GM12891 (cell line): ENCODE measurements at regions not wholly inside any gene's neighbourhood (a gene's known extent, or its start where the extent isn't known, plus 50 kb on each side); places are given as distances from the start of the nearest gene placed in this dataset.

Experiments
- DNase-seq: peaks from one replicate; pipeline ENCODE4 v3.0.0; 2011; ENCODE audit warnings: low spot score; ENCODE audit not compliant: insufficient read length
- FAIRE-seq: peaks from 2 replicates; lab custom pipeline; 2011; peaks lifted over from hg19 to GRCh38; lab: Jason Lieb, UNC
- PAX5 ChIP-seq: IDR thresholded peaks from 2 replicates; pipeline ENCODE4 v1.6.1; 2011; ENCODE audit warnings: low read length, moderate library complexity, mild to moderate bottlenecking; ENCODE audit not compliant: insufficient read depth, severe bottlenecking
- POLR2A ChIP-seq: IDR thresholded peaks from 2 replicates; pipeline ENCODE4 v1.6.1; 2011; ENCODE audit warnings: low read depth, low read length, control low read depth
- POLR2AphosphoS5 ChIP-seq: IDR thresholded peaks from 2 replicates; pipeline ENCODE4 v1.6.1; 2011; ENCODE audit warnings: low read depth, low read length, control low read depth
- POU2F2 ChIP-seq: IDR thresholded peaks from 2 replicates; pipeline ENCODE4 v1.6.1; 2011; ENCODE audit warnings: low read depth, mild to moderate bottlenecking, control low read depth, low read length, moderate library complexity
- SPI1 ChIP-seq: IDR thresholded peaks from 2 replicates; pipeline ENCODE4 v1.6.1; 2011; ENCODE audit warnings: low read depth, low read length, control low read depth
- TAF1 ChIP-seq: IDR thresholded peaks from 2 replicates; pipeline ENCODE4 v1.6.1; 2011; ENCODE audit warnings: low read depth, low read length, control low read depth

DNA sequence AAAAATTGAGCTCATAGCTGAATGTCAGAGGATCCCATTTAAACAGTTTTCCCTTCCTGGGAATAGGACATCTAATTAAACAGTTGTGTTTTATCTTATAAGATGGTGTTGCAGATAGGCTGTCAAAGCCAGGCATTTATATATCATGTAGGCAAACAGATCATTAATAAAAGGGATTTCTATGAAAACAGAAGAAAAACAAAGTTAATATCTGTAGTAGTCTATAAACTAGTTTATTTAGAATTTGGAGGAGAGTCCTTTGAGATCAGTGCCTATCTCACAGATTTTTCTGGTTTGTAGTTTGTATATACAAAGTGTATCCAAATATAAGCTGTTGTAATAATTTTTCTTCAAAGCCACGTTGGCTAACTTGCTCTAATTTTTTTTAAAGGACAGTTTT lies 1738.2 kb upstream of the PIK3C3 start:
- no peak for FAIRE-seq

DNA sequence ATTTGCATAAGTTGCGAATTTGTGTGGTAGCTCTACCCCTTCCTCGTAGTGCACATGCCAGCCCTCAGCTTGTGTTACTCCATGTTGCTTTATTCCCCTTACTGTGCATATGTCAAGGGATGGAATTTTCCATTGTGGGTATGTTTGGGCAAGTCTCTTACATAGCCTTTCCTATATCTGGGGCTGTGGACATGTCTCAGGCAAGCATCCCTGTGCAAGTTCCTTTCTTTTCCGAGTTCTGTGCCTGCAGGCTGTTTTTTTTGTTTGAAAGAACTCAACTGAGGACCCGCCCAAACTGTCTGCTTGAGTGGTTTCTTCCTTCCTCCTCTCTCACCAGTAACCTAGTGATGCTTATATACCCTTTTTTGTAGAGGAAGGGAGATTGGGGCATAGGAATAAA lies 1739.1 kb upstream of the PIK3C3 start:
- TF ChIP-seq POLR2AphosphoS5: no peak
- no peak for TF ChIP-seq POLR2A
- no peak for TF ChIP-seq POU2F2
- no peak for TF ChIP-seq TAF1
- no peak for TF ChIP-seq SPI1
- TF ChIP-seq PAX5: no peak
- no peak for DNase-seq
- FAIRE-seq: no peak

More for the DNA sequence above, 1738.2 kb upstream of the PIK3C3 start:
- no peak for TF ChIP-seq POLR2A
- no peak for TF ChIP-seq PAX5
- TF ChIP-seq POLR2AphosphoS5: no peak
- no peak for TF ChIP-seq POU2F2
- TF ChIP-seq SPI1: no peak
- TF ChIP-seq TAF1: no peak
- DNase-seq: no peak

DNA sequence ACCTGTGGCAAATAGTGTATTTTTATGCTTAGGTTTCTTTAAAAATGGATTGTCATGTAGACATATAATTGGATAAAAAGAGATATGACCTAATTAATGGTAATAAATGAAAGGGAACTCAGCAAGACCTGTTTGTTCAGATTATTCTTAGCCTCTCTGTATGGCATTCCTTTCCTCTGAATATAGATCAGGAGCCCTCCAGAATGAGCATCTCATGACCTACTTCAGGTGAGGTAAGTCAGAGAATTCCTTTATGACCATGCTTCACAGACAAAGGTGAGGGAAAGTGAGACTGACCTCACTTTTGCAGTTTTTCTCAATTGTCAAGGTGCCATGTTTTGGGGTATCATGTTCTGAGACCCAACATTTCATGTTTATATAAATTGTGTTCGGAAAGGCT lies 1744.3 kb upstream of the PIK3C3 start:
- FAIRE-seq (no peak), DNase-seq (no peak)
- TF ChIP-seq PAX5 (no peak), POU2F2 (no peak)

DNA sequence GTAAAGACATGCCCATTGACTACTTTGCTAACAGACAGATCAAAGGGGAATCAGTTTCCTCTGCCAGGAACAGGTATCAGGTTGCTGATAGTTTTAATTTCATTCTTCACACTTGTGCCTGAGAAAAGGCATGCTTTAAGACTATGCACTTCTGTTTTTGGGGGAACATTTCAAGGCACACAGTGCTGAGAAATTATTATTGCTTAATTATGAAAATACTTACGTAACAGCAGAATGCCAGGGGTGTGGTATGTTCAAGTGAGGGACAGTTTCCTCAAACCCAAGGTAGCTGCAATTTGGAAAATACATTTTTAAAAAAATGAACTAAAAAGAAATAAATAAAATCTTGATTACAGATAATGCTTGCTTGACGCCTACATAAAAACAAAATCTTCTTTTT lies 1746.1 kb upstream of the PIK3C3 start:
- FAIRE-seq (no peak), DNase-seq (no peak)
- no peak for TF ChIP-seq POU2F2
- TF ChIP-seq SPI1: no peak
- TF ChIP-seq PAX5: no peak
- no peak for TF ChIP-seq POLR2A
- TF ChIP-seq POLR2AphosphoS5: no peak
- no peak for TF ChIP-seq TAF1

DNA sequence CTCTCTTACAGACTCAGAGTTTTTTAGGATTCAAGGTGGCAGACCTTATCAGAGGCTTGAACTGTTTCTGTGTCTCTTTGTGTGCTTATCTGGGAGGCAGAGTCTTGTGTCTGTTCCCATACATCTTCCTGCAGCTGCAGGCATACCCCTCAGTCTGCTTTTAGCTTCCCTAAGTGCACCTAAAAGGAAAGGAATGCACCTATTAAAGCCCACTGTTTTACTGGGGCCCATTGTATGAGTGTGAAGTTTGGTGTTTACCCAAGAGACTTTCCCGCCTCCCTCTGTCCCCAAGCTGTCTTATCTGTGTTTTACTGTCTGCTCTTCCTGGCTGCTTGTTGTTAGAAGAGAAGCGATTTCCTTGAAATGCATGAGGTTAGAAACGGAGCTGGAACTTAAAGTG lies 1757.3 kb upstream of the PIK3C3 start:
- TF ChIP-seq POLR2AphosphoS5 (no peak), TAF1 (no peak), POU2F2 (no peak), PAX5 (no peak), POLR2A (no peak), SPI1 (no peak)
- DNase-seq (no peak), FAIRE-seq (no peak)

DNA sequence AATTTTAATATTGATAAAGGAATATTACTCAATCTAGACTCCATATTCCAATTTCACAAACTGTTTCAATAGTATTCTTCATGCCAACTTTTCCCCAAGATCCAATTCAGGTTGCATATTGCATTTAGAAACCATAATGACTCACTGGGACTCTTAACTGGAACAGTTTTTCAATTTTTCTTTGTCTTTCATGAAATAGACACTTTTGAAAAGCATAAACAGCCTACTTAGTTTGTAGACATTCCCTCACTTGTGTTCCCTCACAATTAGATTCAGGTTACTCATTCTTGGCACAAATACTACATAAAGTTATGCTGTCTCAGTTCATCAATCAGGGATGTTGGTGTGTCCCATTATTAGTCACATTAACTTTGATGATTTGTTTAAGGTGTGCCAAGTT lies 1768.4 kb upstream of the PIK3C3 start:
- no peak for DNase-seq
- no peak for TF ChIP-seq SPI1
- no peak for TF ChIP-seq POLR2AphosphoS5
- TF ChIP-seq TAF1: no peak
- TF ChIP-seq PAX5: no peak
- no peak for TF ChIP-seq POLR2A
- TF ChIP-seq POU2F2: no peak
- no peak for FAIRE-seq

DNA sequence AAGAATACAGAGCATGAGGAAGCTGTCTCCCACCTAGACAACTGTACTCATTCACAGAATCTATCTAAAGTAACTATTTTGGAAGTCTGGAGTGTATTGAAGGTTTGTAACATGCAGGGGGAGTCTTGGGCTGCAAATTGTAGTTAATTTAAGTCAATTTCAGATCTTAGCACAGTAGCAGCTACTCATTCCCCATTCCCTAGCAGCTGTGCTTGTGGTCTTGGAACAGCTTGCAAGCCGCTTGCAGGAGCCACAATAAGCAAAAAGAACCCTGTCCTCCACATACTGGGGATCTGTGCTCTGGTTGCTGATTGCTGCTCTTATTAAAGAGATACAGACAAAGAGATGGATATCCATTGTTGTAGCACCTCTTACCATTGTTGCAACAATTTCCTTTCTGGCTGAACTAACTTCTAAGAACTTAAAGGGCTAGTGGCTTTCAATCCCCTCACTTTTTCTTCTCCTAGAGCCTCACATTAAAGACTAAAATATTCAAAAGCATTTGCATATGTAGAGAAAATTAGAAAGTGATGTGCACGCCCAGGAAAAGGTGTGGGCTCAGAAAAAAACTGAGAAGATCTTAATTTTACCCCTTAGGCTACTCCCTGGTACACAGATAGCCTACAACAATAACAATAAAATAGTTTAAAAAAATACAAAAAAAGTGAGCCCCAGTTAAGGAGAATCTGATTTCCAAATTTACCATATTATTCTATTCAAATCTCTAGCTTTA lies 1775.1 kb upstream of the PIK3C3 start:
- no peak for FAIRE-seq
- no peak for DNase-seq
- no peak for TF ChIP-seq POU2F2
- TF ChIP-seq SPI1: no peak
- TF ChIP-seq PAX5: no peak
- TF ChIP-seq TAF1: no peak
- no peak for TF ChIP-seq POLR2A
- TF ChIP-seq POLR2AphosphoS5: no peak

DNA sequence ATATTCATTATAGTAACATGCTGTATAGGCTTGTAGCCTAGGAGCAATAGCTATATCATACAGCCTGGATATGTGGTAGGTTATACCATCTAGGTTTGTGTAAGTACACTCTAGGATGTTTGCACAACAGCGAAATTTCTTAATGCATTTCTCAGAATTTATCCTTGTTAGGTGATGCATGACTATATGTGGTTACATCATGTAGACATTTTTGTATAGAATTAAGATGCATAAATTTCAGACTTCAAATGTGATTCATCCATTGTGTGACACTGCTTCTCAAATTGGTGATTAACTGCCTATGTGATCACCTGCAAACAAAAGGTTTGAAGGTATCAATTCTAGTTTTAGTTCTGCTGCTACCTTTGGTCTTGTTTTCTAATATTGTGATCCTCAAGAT lies 1787.0 kb upstream of the PIK3C3 start:
- FAIRE-seq (no peak), DNase-seq (no peak)
- TF ChIP-seq SPI1: no peak
- TF ChIP-seq POU2F2: no peak
- TF ChIP-seq PAX5: no peak
- TF ChIP-seq POLR2A: no peak
- no peak for TF ChIP-seq POLR2AphosphoS5
- no peak for TF ChIP-seq TAF1

DNA sequence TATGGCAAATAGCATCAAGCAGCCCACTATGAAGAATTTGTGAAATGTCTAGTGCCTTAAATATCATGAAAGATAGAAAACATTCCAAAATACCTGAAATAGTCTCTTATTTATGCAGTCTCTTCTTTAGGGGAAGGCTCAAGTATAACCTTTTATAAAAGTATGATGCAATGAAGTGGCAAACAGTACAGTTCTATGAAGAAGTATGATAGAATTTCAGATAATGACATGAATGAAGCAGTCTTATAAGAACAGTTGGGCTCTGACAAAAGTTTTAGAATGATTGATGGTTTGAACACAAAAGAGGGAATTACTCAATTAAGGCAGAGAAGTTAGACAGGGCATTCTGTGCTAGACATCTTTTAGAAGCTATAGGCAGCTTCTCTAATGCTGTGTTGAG lies 1791.8 kb upstream of the PIK3C3 start:
- TF ChIP-seq TAF1: no peak
- no peak for TF ChIP-seq SPI1
- TF ChIP-seq POU2F2: no peak
- no peak for TF ChIP-seq PAX5
- TF ChIP-seq POLR2A: no peak
- no peak for TF ChIP-seq POLR2AphosphoS5
- DNase-seq (no peak), FAIRE-seq (no peak)
